Immature natural killer cell (primary cell): ENCODE measurements at regions not wholly inside any gene's neighbourhood (a gene's known extent, or its start where the extent isn't known, plus 50 kb on each side); places are given as distances from the start of the nearest gene placed in this dataset.

Experiments used
- DNase-seq, 3 donors: peaks; one replicate each; pipeline ENCODE4 v3.0.0; 2022; ENCODE audit warnings: mixed read lengths in 1 of 3
- H3K27ac Mint-ChIP-seq, 6 donors: one replicate each; pipeline ENCODE4 v1.8.0; 2020; ENCODE audit warnings: mixed read lengths in 6 of 6, mild to moderate bottlenecking in 5 of 6, inconsistent platforms in 4 of 6, moderate library complexity in 3 of 6
- H3K27me3 Mint-ChIP-seq, 3 donors: one replicate each; pipeline ENCODE4 v1.8.0; 2020 to 2021; ENCODE audit warnings: low read depth in 3 of 3, mild to moderate bottlenecking in 3 of 3, mixed read lengths in 3 of 3, moderate library complexity in 3 of 3, inconsistent platforms in 1 of 3
- H3K36me3 Mint-ChIP-seq, 3 donors: one replicate each; pipeline ENCODE4 v1.8.0; 2020; ENCODE audit warnings: mixed read lengths in 3 of 3, inconsistent platforms in 2 of 3, mild to moderate bottlenecking in 2 of 3
- H3K4me1 Mint-ChIP-seq, 2 donors: one replicate each; pipeline ENCODE4 v1.8.0; 2020; ENCODE audit warnings: inconsistent platforms in 2 of 2, mild to moderate bottlenecking in 2 of 2, mixed read lengths in 2 of 2, moderate library complexity in 1 of 2
- H3K4me3 Mint-ChIP-seq, 5 donors: one replicate each; pipeline ENCODE4 v1.8.0; 2020; ENCODE audit warnings: mild to moderate bottlenecking in 5 of 5, mixed read lengths in 5 of 5, inconsistent platforms in 3 of 5, moderate library complexity in 3 of 5
- H3K9me3 Mint-ChIP-seq, 6 donors: one replicate each; pipeline ENCODE4 v1.8.0; 2020; ENCODE audit warnings: mild to moderate bottlenecking in 6 of 6, mixed read lengths in 6 of 6, inconsistent platforms in 4 of 6, moderate library complexity in 3 of 6

GRCh38 chr22:47651216-47651987 lies 889.0 kb downstream of the TBC1D22A start:
- no peak overlapping the region for H3K4me3 Mint-ChIP-seq
- peaks cover 0 to 3% (median 2%) of the 10 kb centered on the region in 3 donors for H3K27me3 Mint-ChIP-seq
- H3K9me3 Mint-ChIP-seq: peaks cover 0 to 1% (median 0%) of the 10 kb centered on the region in 6 donors
- DNase-seq: no peak
- H3K36me3 Mint-ChIP-seq: no peaks in the 10 kb centered on the region
- H3K27ac Mint-ChIP-seq: no peak overlapping the region
- H3K4me1 Mint-ChIP-seq: no peaks in the 10 kb centered on the region

GRCh38 chr22:47647720-47648119 lies 885.3 kb downstream of the TBC1D22A start:
- Mint-ChIP-seq H3K4me3 (no peak overlapping the region), H3K4me1 (no peaks in the 10 kb centered on the region), H3K27ac (no peak overlapping the region), H3K27me3 (peaks cover 2 to 3% (median 3%) of the 10 kb centered on the region in 3 donors), H3K36me3 (no peaks in the 10 kb centered on the region), H3K9me3 (no peaks in the 10 kb centered on the region)
- DNase-seq: no peak

GRCh38 chr22:47647181-47647580 lies 884.7 kb downstream of the TBC1D22A start:
- no peaks in the 10 kb centered on the region for H3K4me1 Mint-ChIP-seq
- H3K27ac Mint-ChIP-seq: no peak overlapping the region
- no peaks in the 10 kb centered on the region for H3K9me3 Mint-ChIP-seq
- no peak overlapping the region for H3K4me3 Mint-ChIP-seq
- H3K27me3 Mint-ChIP-seq: peaks cover 2 to 3% (median 2%) of the 10 kb centered on the region in 3 donors
- DNase-seq: no peak
- no peaks in the 10 kb centered on the region for H3K36me3 Mint-ChIP-seq

GRCh38 chr22:47645923-47646322 lies 883.5 kb downstream of the TBC1D22A start:
- no peak for DNase-seq
- no peaks in the 10 kb centered on the region for H3K4me1 Mint-ChIP-seq
- H3K27ac Mint-ChIP-seq: no peak overlapping the region
- H3K27me3 Mint-ChIP-seq: peaks cover 0 to 8% (median 0%) of the 10 kb centered on the region in 3 donors
- H3K4me3 Mint-ChIP-seq: no peak overlapping the region
- H3K9me3 Mint-ChIP-seq: no peaks in the 10 kb centered on the region
- H3K36me3 Mint-ChIP-seq: no peaks in the 10 kb centered on the region

- H3K27ac Mint-ChIP-seq: no peak overlapping the region
- no peak for DNase-seq
- H3K9me3 Mint-ChIP-seq: no peaks in the 10 kb centered on the region
- H3K4me3 Mint-ChIP-seq: no peak overlapping the region
- no peaks in the 10 kb centered on the region for H3K36me3 Mint-ChIP-seq
- H3K4me1 Mint-ChIP-seq: no peaks in the 10 kb centered on the region
- H3K27me3 Mint-ChIP-seq: peaks cover 0 to 8% (median 0%) of the 10 kb centered on the region in 3 donors
Measured at GRCh38 chr22:47645450-47645914, 883.0 kb downstream of the TBC1D22A start.

GRCh38 chr22:47634347-47634746 lies 871.9 kb downstream of the TBC1D22A start:
- peaks cover 5 to 11% (median 9%) of the 10 kb centered on the region in 6 donors for H3K9me3 Mint-ChIP-seq
- no peak for DNase-seq
- H3K27ac Mint-ChIP-seq: no peak overlapping the region
- no peak overlapping the region for H3K4me3 Mint-ChIP-seq
- H3K36me3 Mint-ChIP-seq: peaks cover 0 to 11% (median 0%) of the 10 kb centered on the region in 3 donors
- no peaks in the 10 kb centered on the region for H3K4me1 Mint-ChIP-seq
- H3K27me3 Mint-ChIP-seq: peaks cover 3 to 6% (median 3%) of the 10 kb centered on the region in 3 donors

GRCh38 chr22:47633111-47633510 lies 870.7 kb downstream of the TBC1D22A start:
- no peak for DNase-seq
- no peaks in the 10 kb centered on the region for H3K4me1 Mint-ChIP-seq
- H3K36me3 Mint-ChIP-seq: peaks cover 0 to 7% (median 0%) of the 10 kb centered on the region in 3 donors
- H3K9me3 Mint-ChIP-seq: peaks cover 5 to 11% (median 8%) of the 10 kb centered on the region in 6 donors
- H3K4me3 Mint-ChIP-seq: no peak overlapping the region
- H3K27me3 Mint-ChIP-seq: peaks cover 2 to 3% (median 3%) of the 10 kb centered on the region in 3 donors
- no peak overlapping the region for H3K27ac Mint-ChIP-seq

- Mint-ChIP-seq H3K27ac (no peak overlapping the region), H3K36me3 (peaks cover 0 to 4% (median 0%) of the 10 kb centered on the region in 3 donors), H3K4me3 (no peak overlapping the region), H3K27me3 (peaks cover 2 to 3% (median 3%) of the 10 kb centered on the region in 3 donors), H3K4me1 (no peaks in the 10 kb centered on the region), H3K9me3 (peaks cover 5 to 8% (median 6%) of the 10 kb centered on the region in 6 donors)
- no peak for DNase-seq
Measured at GRCh38 chr22:47632701-47633100, 870.3 kb downstream of the TBC1D22A start.

- H3K27ac Mint-ChIP-seq: no peak overlapping the region
- no peaks in the 10 kb centered on the region for H3K4me1 Mint-ChIP-seq
- no peak overlapping the region for H3K4me3 Mint-ChIP-seq
- H3K36me3 Mint-ChIP-seq: no peaks in the 10 kb centered on the region
- H3K27me3 Mint-ChIP-seq: peaks cover 2 to 6% (median 3%) of the 10 kb centered on the region in 3 donors
- H3K9me3 Mint-ChIP-seq: no peaks in the 10 kb centered on the region
- no peak for DNase-seq
Measured at GRCh38 chr22:47631571-47632102, 869.2 kb downstream of the TBC1D22A start.

- peaks cover 2 to 6% (median 5%) of the 10 kb centered on the region in 3 donors for H3K27me3 Mint-ChIP-seq
Measured at GRCh38 chr22:47630741-47631534, 868.5 kb downstream of the TBC1D22A start.

GRCh38 chr22:47629791-47630655 lies 867.6 kb downstream of the TBC1D22A start:
- Mint-ChIP-seq H3K4me1 (no peaks in the 10 kb centered on the region), H3K4me3 (no peak overlapping the region), H3K27ac (no peak overlapping the region), H3K36me3 (no peaks in the 10 kb centered on the region), H3K9me3 (no peaks in the 10 kb centered on the region), H3K27me3 (peaks cover 2 to 4% (median 3%) of the 10 kb centered on the region in 3 donors)
- no peak for DNase-seq

More at GRCh38 chr22:47630741-47631534, 868.5 kb downstream of the TBC1D22A start:
- DNase-seq: no peak
- H3K27ac Mint-ChIP-seq: no peak overlapping the region
- no peak overlapping the region for H3K4me3 Mint-ChIP-seq
- no peaks in the 10 kb centered on the region for H3K9me3 Mint-ChIP-seq
- no peaks in the 10 kb centered on the region for H3K36me3 Mint-ChIP-seq
- H3K4me1 Mint-ChIP-seq: no peaks in the 10 kb centered on the region

GRCh38 chr22:47629273-47629711 lies 866.8 kb downstream of the TBC1D22A start:
- H3K36me3 Mint-ChIP-seq: no peaks in the 10 kb centered on the region

More at GRCh38 chr22:47629273-47629711, 866.8 kb downstream of the TBC1D22A start:
- Mint-ChIP-seq H3K4me1 (no peaks in the 10 kb centered on the region), H3K27me3 (peaks cover 2 to 4% (median 3%) of the 10 kb centered on the region in 3 donors), H3K27ac (no peak overlapping the region), H3K9me3 (no peaks in the 10 kb centered on the region), H3K4me3 (no peak overlapping the region)
- DNase-seq: no peak
